GM21576 (cell line): ENCODE measurements at regions not wholly inside any gene's neighbourhood (a gene's known extent, or its start where the extent isn't known, plus 50 kb on each side); places are given as distances from the start of the nearest gene placed in this dataset.

ENCODE experiments used
- ATAC-seq: cut with Tn5 transposase; IDR thresholded peaks from one replicate; pipeline ENCODE4 v1.9.1; 2021; ENCODE audit warnings: mild to moderate bottlenecking, moderate library complexity; ENCODE audit not compliant: unreplicated experiment

DNA sequence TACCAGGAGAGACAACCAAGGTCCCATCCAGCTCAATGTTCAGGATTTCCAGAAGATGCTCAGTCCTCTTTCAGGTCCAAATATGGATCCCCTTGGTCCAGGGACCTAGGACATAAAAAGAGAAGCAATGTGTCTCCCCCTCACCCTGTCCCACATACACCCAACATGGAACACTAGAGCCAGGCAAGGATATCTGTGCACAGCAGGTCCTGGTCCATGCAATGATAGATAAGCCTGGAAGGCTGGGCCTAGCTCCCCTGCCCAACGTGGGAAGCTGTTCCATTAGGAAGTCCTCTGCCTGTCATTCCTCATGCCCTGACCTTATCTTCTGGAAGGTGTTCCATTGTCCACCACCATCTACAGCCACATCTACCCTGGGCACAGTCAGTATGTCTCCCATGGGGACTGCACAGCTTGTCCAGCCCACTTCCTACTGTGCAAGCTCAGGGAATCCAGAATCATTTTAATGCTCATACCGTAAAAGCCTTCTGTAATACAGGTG lies 1434.8 kb downstream of the TBC1D22A start:
- ATAC-seq, result no peak

DNA sequence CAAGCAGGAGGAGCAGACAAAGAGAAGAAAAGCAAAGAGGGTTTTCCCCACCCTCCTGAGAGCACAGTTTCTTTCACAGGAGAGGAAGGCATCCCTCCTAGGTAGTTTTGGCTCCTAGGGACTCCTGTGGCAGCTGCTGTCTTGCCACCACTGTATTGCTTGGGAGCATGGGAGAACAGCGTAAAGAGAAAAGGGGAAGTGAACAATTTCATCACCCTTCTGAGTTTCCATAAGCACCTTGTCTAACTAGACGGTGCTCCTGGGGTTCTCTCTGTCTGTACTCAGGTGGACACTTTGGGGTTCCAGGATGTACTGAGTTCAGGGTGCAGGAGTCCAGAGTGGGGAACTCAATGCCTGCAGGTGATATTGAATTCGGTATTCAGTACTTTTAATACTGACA lies 1430.5 kb downstream of the TBC1D22A start:
- ATAC-seq, result no peak

DNA sequence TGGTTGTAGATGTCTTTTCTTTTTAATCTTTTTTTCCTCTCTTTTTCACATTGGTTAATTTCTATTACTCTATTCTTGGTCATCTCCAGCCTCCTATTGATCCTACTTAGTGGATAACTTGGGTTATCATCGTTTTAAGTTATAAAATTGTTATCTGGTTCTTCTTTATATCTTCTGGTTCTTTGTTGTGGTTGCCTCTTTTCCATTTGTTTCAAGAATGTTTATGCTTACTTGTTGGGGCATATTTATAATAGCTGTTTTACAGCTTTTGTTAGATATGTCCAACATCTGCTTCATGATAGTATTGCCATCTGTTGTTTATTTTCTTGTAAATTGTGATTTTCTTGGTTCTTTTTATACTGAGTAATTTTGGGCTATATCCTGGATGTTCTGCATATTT lies 1429.6 kb downstream of the TBC1D22A start:
- ATAC-seq, result no peak

DNA sequence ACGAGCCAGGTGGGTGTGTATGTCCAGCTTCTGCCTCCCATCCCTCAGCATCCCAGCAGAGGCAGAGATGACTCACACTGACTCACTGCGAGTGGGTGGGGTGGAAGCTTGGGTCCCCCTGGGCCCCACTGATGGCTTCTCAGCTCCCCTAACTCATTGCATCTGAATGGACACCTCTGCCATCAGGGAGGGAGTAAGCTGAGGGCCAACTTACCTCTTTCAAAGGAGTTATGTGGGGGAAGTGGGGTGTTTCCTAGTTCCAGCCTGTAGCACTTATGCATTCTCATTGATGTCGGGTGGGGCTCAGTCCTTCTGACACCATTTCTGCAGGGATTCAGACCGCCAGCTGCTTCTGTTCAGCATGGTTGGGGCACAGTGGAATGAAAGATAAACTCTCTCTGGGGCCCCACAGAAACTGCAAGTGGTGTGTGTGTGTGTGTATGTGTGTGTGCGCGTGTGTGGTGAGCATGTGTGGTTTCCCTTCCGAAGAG lies 1425.8 kb downstream of the TBC1D22A start:
- ATAC-seq, result no peak

DNA sequence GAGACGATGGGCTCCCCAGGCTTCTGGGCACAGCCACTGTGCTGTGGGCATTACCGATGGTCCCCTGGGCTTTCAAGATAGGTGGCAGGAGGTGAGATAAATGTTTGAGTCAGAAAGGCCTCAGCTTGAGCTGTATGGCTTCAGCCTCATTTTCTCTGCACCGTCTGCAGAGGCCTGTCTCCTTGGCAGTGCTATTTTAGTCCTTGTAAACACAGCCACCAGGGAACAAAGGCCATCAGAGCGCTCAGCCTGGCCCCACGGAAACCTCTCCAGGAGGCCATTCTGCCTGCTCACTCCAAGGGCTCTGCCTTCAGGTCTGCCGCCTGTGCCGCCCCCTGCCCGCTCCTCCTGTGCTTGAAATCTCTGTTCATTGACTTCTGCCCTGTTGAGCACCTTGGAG lies 1424.9 kb downstream of the TBC1D22A start:
- ATAC-seq, result no peak

DNA sequence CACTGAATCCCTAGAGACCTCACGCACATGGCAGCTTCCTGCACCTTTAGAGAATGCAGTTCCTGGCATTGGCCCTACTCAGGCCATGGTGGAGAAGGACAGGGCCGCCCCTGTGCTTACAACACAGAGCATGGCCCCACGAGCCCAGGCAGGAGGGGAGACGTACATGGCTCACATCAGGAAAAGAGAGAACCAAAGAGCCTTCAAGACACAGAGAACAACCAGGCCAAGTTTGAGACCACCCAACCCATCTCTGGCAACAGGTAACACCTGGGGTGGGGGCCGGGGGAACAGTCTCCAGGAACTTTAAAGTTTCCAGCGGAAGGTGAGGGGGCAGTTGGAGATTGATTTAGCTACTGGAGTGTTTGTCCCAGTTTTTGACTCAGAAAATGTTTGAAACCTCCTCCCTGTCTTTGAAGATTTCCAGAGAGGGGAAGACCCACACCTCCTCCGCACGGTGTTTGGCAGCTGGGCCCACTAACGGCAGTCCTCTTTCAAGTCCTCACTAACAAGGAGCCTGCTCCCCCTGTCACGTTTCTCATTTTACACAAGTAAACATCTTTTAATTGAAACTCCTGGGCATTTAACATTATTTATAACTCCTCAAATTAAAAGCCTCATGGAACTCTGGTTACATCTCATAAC lies 1423.8 kb downstream of the TBC1D22A start:
- no peak for ATAC-seq

DNA sequence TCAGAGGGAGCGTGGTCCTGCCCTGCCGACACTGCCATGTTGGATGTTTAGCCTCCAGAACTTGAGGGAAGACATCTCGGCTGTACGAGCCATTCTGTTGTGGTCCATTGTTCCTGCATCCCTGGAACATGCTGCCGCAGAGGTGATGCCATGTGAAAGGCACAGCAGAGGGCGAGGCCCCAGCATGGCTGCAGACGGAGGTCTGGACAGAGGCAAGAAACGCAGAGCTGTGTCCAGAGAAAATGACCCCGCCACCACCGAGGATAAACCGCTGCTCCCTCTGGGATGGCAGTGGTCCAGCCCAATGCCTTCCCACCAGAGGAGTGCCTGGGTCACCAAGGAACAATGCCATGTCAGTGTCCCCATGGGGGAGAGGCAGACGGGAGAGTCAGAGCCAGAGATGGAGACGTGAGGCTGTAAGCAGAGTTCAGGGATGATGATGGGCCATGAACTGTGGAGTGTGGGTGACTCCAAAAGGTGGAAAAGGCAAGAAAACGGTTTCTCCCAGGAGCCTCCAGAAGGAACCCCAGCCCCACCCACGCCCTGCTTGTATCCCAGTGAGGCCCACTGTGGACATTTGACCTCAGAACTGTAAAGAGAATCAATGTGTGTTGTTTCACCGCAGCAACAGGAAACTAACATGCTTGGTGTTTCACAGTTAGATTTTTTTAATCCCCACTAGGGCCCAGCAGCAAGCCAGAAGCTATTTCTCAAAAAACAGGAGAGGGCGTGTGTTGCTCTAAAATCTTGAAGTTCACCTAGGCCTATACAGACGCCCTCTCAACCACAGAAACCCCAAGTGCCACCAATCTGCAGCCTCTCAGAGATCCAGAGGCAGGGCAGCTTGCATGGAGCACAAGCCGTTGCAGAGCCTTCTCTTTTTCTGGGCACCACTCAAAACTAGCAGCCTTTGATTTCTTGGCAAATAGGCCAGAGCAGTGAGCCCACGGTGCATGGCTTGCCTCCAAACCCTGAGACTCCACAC lies 1422.9 kb downstream of the TBC1D22A start:
- ATAC-seq, result no peak

DNA sequence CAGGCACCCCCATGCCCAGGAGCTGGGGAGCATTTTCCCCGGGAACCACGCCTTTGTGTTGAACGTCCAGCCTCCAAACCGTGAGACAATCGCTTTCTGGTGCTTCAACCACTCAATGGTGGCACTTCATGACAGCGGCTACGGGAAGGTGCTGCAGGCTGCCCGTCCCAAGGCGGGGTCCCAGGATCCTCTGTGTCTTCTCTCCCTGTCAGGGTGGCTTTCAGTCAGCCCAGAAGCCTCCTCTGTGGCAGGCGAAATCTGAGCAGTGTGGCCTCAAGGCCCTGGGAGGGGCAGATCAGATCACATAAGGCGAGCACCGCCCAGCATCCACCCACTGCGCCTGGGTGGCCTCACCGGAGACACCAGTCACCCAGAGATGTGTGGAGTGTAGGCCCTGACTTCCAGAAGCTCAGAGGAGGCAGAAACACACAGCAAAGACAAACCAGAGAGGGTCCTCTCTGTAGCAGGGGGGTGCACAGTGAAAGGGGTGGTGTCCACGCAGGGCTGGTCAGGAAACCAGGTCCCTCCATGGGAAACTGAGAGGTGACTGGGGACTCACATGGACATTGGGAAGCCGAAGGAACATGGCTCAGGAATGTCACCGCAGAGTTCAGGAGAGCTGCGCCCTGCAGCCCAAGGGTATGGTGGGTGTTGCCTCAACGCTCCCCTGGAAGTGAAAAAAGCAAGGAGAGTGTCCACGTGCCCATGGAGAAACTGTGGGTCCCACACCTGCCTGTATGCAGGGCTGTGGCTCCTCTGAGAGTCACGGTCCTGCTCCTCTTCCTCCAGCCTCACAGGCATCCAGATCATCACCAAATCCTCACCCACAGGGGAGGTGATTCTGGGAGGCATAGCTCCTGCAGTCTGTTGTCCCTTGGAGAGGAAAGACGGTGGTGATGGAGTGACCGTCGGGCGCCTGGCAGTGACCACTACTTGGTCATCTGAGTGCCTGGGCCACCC lies 1420.7 kb downstream of the TBC1D22A start:
- ATAC-seq, result no peak

DNA sequence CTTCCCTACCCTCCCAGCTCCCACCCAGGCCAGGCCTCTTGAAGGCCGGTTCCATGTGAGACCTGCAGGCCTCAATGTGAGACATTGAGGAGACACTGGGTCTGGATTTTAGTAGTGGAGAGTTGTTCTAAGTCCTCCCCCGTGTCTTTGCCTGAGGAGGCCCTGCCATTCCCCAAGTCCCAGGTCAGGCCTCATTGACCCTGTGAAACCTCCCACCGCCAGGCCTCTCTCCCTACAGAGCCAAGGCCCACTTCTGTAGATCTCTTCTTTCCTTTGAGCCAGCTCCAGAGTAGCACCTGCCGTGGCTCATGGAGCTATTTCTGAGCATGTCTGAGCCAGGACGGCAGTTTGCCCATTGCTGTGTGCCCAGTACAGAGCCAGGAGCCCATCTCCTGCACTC lies 1419.6 kb downstream of the TBC1D22A start:
- ATAC-seq, result no peak

DNA sequence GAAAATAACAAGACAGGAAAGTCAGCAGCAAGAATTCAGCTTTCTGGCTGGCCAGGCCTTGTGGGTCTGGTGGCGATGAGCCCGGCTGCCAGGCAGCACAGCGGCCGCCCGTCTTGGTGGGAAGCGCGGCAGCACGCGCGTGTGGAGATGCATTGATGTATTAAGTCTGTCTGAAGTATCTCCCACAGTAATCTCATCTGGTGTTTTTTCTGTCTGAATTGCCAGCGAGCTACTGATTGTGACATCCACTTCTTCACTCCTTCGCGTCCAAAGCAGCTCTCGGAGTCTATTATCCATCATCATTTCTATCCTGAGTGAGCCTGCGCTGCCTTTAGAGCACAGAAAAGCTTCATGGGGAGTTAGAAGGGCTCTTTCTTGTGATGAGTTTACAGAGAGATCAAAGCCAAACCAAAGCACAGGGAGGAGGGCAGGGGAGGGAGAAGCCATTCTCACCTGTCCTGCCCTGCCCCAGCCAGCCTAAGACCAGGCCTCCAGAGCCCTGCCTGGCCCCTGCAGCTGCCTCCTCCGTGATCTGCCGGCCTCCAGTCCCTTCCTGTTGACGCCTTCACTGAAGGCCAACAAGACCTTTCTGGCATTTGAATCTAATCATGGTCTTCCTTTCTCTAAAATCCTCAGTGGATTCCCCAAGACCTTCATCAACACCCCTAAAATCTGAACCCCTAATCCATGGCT lies 1419.0 kb downstream of the TBC1D22A start:
- no peak for ATAC-seq

DNA sequence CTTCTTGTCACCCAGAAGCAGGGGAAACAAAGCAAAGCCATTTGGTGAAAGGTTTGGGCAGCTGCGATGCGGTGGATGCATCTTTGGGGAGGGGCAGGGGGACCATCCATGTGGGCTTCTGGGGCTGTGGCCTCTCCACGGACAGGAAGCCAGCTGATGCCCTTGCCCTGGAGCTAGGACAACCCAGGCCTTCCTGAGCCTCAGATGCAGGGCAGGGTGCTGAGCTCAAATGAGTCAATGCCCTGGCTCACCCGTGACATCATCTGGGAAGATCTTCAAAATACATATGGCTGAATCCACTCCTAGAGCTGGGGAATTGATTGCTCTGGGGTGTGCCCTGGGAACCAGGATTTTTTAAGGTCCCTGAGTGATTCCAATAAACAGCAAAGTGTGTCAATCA lies 1418.2 kb downstream of the TBC1D22A start:
- ATAC-seq, result no peak

DNA sequence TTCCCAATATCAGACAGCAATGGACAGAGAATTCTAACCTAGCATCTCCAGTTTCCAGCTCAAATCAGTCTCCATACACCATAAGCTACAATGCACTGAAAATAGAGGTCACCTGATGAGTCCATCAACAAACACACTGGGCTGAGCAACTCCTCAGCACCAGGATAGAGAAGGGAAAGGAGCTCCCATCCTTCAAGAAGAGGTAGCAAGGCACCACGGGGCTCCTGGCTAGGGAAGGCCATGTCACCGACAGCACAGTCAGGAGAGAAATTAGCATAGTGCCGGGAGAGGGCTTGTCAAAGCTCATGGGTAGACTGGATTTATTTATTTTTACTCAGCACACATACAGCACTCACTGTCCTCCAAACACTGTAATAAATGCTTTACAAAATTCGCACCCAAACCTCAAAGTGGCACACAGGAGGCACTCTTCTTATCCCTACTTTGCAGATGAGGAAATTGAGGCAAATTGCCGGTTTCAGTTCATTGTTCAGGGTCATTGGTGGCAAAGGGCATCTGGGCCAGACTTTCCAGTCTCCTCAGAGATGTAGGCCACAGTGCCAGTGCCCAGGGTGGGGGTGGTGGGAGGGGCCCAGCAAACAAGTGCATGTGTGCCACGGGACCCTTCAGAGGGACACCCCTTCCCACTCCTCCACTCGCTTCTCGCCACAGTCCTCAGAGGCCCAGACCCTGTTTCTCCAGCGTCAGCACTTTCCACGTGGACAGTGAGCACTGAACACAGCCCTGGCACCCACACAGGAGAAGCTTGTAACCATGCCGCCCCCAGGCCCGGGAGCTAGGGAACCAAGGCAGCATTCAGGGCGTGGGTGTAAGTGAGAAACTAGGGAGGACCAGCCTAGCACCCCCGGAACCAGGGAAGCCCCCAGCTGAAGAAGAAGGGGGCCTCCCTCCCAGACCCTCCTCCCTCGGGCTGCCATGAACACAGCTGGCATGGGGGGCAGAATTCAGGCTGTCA lies 1417.4 kb downstream of the TBC1D22A start:
- ATAC-seq, result no peak

DNA sequence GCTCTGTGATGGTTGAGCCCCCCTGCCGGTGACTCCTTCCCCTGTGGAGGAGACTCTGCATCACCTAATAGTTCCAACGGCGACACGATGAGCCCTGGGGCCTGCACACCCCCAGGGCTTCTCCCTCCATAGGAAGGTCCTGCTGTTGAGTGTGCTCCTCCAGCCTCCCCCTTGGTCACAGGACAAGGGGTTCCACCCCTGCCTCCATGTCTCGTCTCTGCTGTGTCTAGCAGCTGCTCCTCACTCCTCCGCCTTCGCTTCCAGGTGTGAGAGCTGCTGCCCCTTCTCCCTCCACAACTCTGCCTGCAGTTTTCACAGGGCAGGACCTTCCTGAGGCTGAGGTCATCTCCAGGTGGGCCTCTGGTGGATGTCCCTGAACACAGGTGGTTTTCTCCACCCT lies 1416.1 kb downstream of the TBC1D22A start:
- ATAC-seq, result no peak

DNA sequence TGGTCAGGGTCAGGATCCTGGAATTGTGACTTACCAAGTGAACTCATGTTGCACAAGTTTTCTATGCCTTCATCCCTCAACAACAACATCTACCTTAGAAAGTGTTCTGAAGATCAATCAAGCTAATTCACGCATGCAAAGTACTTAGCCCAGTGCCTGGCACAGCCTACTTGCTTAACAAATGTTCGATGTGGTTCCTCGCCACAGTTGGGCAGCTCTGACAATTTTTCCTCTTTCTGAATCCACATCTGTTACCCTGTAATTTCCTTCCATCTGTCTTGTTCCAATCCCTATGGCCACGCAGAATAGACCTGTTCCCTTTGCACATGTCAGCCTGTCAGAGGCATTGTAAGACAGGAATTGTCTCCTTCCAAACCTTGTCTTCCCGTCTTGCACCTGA lies 1415.2 kb downstream of the TBC1D22A start:
- ATAC-seq, result no peak

DNA sequence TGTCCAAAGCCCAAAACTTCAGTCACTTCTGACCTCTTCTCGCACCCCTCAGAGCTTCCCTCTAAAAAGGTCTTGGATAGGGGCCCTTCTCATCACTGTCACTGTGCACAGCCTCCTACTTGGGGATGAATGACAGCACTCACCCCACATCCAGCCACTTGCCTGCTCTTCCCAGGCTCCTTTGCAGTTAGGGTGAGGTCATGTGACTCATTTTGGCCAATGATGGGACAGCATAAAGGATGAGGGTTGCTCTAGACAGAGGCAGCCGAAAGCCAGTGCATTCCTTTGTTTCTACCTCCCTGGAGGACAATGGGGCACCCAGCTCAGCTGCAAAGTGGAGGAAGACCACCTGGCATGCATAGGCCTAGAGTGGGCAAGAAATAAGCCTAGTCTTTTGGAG lies 1413.3 kb downstream of the TBC1D22A start:
- ATAC-seq, result no peak

DNA sequence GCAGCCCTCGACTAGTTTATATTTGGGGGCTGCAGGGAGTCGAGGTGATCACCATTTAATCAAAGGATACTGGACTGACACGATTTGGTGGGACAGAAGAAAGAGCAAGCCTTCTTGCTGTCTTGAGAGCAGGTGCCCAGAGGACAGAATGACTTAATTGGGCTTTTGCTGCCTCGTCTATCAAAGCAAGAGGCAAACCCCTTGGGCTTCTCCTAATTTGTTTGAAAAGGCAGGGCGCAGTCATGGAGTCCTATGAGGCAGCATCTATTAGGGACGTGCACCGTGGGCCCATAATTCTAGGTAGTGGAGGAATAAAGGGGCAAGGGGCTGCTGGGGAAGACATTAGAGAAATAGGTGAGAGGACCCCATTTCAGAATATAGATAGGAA lies 1411.3 kb downstream of the TBC1D22A start:
- ATAC-seq, result no peak

DNA sequence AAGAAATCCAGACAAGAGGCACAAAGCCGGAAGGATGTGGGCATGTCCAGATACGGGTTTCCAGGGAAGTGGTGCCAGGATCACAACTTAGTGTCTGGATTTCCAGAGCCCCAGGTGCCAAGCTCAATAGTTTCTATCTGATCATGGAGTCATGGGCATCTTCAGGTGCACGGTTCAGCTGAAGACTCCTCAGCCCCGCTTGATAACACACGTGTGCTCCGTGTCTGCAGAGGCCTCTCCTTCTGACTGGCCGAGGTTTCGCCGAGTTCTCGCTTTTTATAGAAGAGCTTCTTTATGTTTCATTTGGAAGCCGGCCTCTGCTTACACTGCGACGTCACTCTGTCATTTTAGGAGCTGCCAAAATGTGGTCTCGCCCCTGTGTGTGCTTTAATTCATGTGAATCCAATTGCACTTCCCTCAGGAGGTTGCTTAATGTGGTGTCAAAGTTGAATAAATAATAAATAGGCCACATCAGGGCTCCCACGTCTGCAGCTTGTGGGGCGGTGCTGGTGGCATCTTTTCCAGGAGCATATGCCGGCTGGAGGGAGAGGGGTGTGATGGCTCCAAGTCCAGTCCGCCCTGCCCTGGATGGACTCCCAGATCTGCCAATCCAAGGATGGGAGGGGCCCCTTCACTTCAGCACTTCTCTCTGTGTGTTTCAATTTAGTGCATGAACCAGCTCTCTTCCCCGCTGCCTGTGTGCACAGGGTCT lies 1410.8 kb downstream of the TBC1D22A start:
- ATAC-seq, result no peak

DNA sequence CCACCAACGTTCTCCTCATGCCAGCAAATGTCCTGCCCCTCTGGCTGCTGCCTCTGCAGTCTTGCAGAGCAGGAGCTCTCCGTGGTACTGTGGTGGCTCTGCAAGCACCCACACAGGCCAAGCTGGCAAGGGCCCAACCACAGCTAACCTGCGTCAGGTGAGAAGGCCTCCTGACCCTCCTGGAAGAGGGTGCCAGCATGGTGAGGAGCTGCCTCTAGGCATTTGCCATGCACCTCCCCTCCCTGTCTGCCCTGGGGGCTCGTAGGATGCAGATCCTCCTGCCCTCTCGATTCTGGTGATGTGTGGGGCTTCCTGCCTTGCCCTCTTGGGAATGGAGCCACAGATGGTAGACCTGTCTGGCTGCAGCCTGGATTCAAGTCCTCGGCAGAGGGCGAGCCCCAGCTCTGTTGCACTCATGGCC lies 1408.8 kb downstream of the TBC1D22A start:
- ATAC-seq, result no peak
